H9 (cell line): ENCODE measurements at regions not wholly inside any gene's neighbourhood (a gene's known extent, or its start where the extent isn't known, plus 50 kb on each side); places are given as distances from the start of the nearest gene placed in this dataset.

ENCODE experiments used
- DNase-seq: peaks from one replicate; pipeline ENCODE4 v3.0.0-alpha.2; 2017
- H2AFZ ChIP-seq: one replicate; pipeline ENCODE4 v1.6.1; 2013; ENCODE audit warnings: mild to moderate bottlenecking, low read length, control low read depth, moderate library complexity
- H2AK5ac ChIP-seq: 2 replicates; pipeline ENCODE4 v1.6.1; 2013; ENCODE audit warnings: low read length, control low read depth, mixed read lengths; ENCODE audit not compliant: insufficient read length
- H2BK120ac ChIP-seq: one replicate; pipeline ENCODE4 v1.6.1; 2013; ENCODE audit warnings: low read depth, mild to moderate bottlenecking, low read length, control low read depth, inconsistent platforms; ENCODE audit not compliant: poor library complexity, severe bottlenecking
- H2BK12ac ChIP-seq: 2 replicates; pipeline ENCODE4 v1.6.1; 2013; ENCODE audit warnings: low read length, control low read depth, mixed read lengths, low read depth; ENCODE audit not compliant: insufficient read length
- H2BK15ac ChIP-seq: 2 replicates; pipeline ENCODE4 v1.6.1; 2013; ENCODE audit warnings: low read depth, low read length, control low read depth
- H2BK20ac ChIP-seq: one replicate; pipeline ENCODE4 v1.6.1; 2013; ENCODE audit warnings: low read depth, mild to moderate bottlenecking, low read length, control low read depth, inconsistent platforms; ENCODE audit not compliant: poor library complexity, severe bottlenecking
- H2BK5ac ChIP-seq: 2 replicates; pipeline ENCODE4 v1.6.1; 2013; ENCODE audit warnings: low read length, control low read depth, mixed read lengths; ENCODE audit not compliant: insufficient read length
- H3K14ac ChIP-seq: 2 replicates; pipeline ENCODE4 v1.6.1; 2013; ENCODE audit warnings: low read length, control low read depth; ENCODE audit not compliant: insufficient read depth
- H3K18ac ChIP-seq: 2 replicates; pipeline ENCODE4 v1.6.1; 2013; ENCODE audit warnings: low read depth, mild to moderate bottlenecking, mixed read lengths, low read length, control low read depth; ENCODE audit not compliant: insufficient read length
- H3K23ac ChIP-seq: 2 replicates; pipeline ENCODE4 v1.6.1; 2013; ENCODE audit warnings: low read length, control low read depth, mixed read lengths, low read depth; ENCODE audit not compliant: insufficient read length
- H3K23me2 ChIP-seq: 2 replicates; pipeline ENCODE4 v1.6.1; 2013; ENCODE audit warnings: low read depth, mild to moderate bottlenecking, mixed read lengths, low read length, control low read depth; ENCODE audit not compliant: insufficient read length, poor library complexity, severe bottlenecking
- H3K27ac ChIP-seq: 2 replicates; pipeline ENCODE4 v1.5.1; 2013; ENCODE audit warnings: low read length, control low read depth, mixed read lengths, low read depth; ENCODE audit not compliant: insufficient read length
- H3K27me3 ChIP-seq: 2 replicates; pipeline ENCODE4 v1.6.1; 2013; ENCODE audit warnings: low read length, control low read depth, inconsistent platforms; ENCODE audit not compliant: insufficient read depth
- H3K4ac ChIP-seq: 2 replicates; pipeline ENCODE4 v1.6.1; 2013; ENCODE audit warnings: low read depth, mild to moderate bottlenecking, control low read depth, inconsistent platforms, low read length, moderate library complexity
- H3K4me1 ChIP-seq: 2 replicates; pipeline ENCODE4 v1.6.1; 2013; ENCODE audit warnings: low read length, control low read depth, inconsistent platforms; ENCODE audit not compliant: insufficient read depth
- H3K4me2 ChIP-seq: 2 replicates; pipeline ENCODE4 v1.6.1; 2013; ENCODE audit warnings: low read length, control low read depth, mixed read lengths; ENCODE audit not compliant: insufficient read length, insufficient read depth
- H3K56ac ChIP-seq: 2 replicates; pipeline ENCODE4 v1.6.1; 2013; ENCODE audit warnings: low read depth, mild to moderate bottlenecking, mixed read lengths, low read length, control low read depth; ENCODE audit not compliant: insufficient read length
- H3K79me1 ChIP-seq: 2 replicates; pipeline ENCODE4 v1.6.1; 2013; ENCODE audit warnings: low read depth, mild to moderate bottlenecking, moderate library complexity, low read length, control low read depth, inconsistent platforms; ENCODE audit not compliant: insufficient read depth, poor library complexity, severe bottlenecking
- H3K79me2 ChIP-seq: 2 replicates; pipeline ENCODE4 v1.6.1; 2013; ENCODE audit warnings: low read length, control low read depth, inconsistent platforms; ENCODE audit not compliant: insufficient read depth
- H3K9ac ChIP-seq: 2 replicates; pipeline ENCODE4 v1.6.1; 2013; ENCODE audit warnings: low read length, control low read depth, mixed read lengths; ENCODE audit not compliant: insufficient read length; ENCODE audit errors: extremely low read depth
- H3K9me3 ChIP-seq: one replicate; pipeline ENCODE4 v1.6.1; 2013; ENCODE audit warnings: low read depth, low read length, inconsistent platforms; ENCODE audit not compliant: control insufficient read depth
- H3T11ph ChIP-seq: one replicate; pipeline ENCODE4 v1.6.1; 2013; ENCODE audit warnings: mild to moderate bottlenecking, low read length, control low read depth, inconsistent platforms
- H4K20me1 ChIP-seq: one replicate; pipeline ENCODE4 v1.6.1; 2013; ENCODE audit not compliant: control insufficient read depth, insufficient read length, insufficient read depth
- H4K5ac ChIP-seq: 2 replicates; pipeline ENCODE4 v1.6.1; 2013; ENCODE audit warnings: low read depth, mild to moderate bottlenecking, mixed read lengths, low read length, control low read depth; ENCODE audit not compliant: insufficient read length
- H4K8ac ChIP-seq: replicated peaks from 2 replicates; pipeline ENCODE4 v1.6.1; 2013; ENCODE audit warnings: low read length, control low read depth, mixed read lengths, low read depth; ENCODE audit not compliant: insufficient read length
- H4K91ac ChIP-seq: 2 replicates; pipeline ENCODE4 v1.6.1; 2013; ENCODE audit warnings: low read depth, mild to moderate bottlenecking, moderate library complexity, mixed read lengths, low read length, control low read depth; ENCODE audit not compliant: insufficient read length
- H3K27ac Mint-ChIP-seq, 3 experiments: 2 replicates in 2 of 3; 3 replicates in 1 of 3; pipeline ENCODE4 v1.8.0; 2020 to 2021; ENCODE audit warnings: mixed read lengths in 3 of 3, mild to moderate bottlenecking in 1 of 3, moderate library complexity in 1 of 3
- H3K27me3 Mint-ChIP-seq: 2 replicates; pipeline ENCODE4 v1.8.0; 2021; ENCODE audit warnings: low read depth, mild to moderate bottlenecking, moderate library complexity, mixed read lengths
- H3K36me3 Mint-ChIP-seq, 3 experiments: 2 replicates in 2 of 3; 3 replicates in 1 of 3; pipeline ENCODE4 v1.8.0; 2020 to 2021; ENCODE audit warnings: low read depth in 3 of 3, mixed read lengths in 3 of 3; ENCODE audit not compliant: insufficient read depth in 1 of 3
- H3K4me1 Mint-ChIP-seq, 2 experiments: 2 replicates each; pipeline ENCODE4 v1.8.0; 2020; ENCODE audit warnings: mixed read lengths in 2 of 2
- H3K4me3 Mint-ChIP-seq, 2 experiments: 2 replicates in 1 of 2; 3 replicates in 1 of 2; pipeline ENCODE4 v1.8.0; 2020 to 2021; ENCODE audit warnings: mild to moderate bottlenecking in 2 of 2, mixed read lengths in 2 of 2, moderate library complexity in 1 of 2
- H3K9me3 Mint-ChIP-seq, 2 experiments: 2 replicates in 1 of 2; 3 replicates in 1 of 2; pipeline ENCODE4 v1.8.0; 2020; ENCODE audit warnings: mild to moderate bottlenecking in 2 of 2, mixed read lengths in 2 of 2, moderate library complexity in 1 of 2
- CTCF ChIP-seq: fragments of 200-600 bp; sonication (generic); conservative IDR thresholded peaks from 3 replicates; pipeline ENCODE4 v1.8.0; 2021; ENCODE audit warnings: antibody characterized with exemption, mild to moderate bottlenecking
- WGBS: extraction: QIAGEN DNeasy Blood & Tissue Kit; methylation state at CpG from one replicate; pipeline ENCODE4 v1.1.7; 2013; ENCODE audit warnings: missing lambda C conversion rate, low lambda C conversion rate, mixed read lengths; ENCODE audit not compliant: insufficient read length; ENCODE audit errors: extremely low coverage; 5-methylcytosine and 5-hydroxymethylcytosine counted together

GRCh38 chr9:22813529-22813928, 366.9 kb downstream of the DMRTA1 start:
- no peak overlapping the region for H3K4me3 Mint-ChIP-seq
- peak; percentile 66 for TF ChIP-seq CTCF
- no peaks in the 10 kb centered on the region for H3K23me2 ChIP-seq
- H2BK15ac ChIP-seq = no peak overlapping the region
- H3K27me3 ChIP-seq = no peaks in the 10 kb centered on the region
- H3K9me3 ChIP-seq = no peaks in the 10 kb centered on the region
- no peaks in the 10 kb centered on the region for H3K79me2 ChIP-seq
- no peaks in the 10 kb centered on the region for H3K4me1 Mint-ChIP-seq
- no peak overlapping the region for H3K56ac ChIP-seq
- H3K9me3 Mint-ChIP-seq = no peaks in the 10 kb centered on the region
- H4K91ac ChIP-seq = no peak overlapping the region
- no peak overlapping the region for H3K9ac ChIP-seq
- H3T11ph ChIP-seq = no peak overlapping the region
- H3K27me3 Mint-ChIP-seq = no peaks in the 10 kb centered on the region
- H3K79me1 ChIP-seq = no peaks in the 10 kb centered on the region
- no peak overlapping the region for H2BK120ac ChIP-seq
- no peaks in the 10 kb centered on the region for H3K4me1 ChIP-seq
- no peak overlapping the region for H3K4ac ChIP-seq
- H4K20me1 ChIP-seq = no peaks in the 10 kb centered on the region
- no peak for DNase-seq
- no peak overlapping the region for H3K27ac Mint-ChIP-seq
- H3K36me3 Mint-ChIP-seq = no peaks in the 10 kb centered on the region
- H2BK20ac ChIP-seq = no peak overlapping the region
- no peak overlapping the region for H3K14ac ChIP-seq
- H3K18ac ChIP-seq = no peak overlapping the region
- no peak overlapping the region for H4K8ac ChIP-seq
- WGBS = no CpG with 5 or more reads among the region's 2 CpGs
- H2AFZ ChIP-seq = no peak overlapping the region
- no peak overlapping the region for H3K27ac ChIP-seq
- no peak overlapping the region for H2BK12ac ChIP-seq
- H3K4me2 ChIP-seq = no peak overlapping the region
- H4K5ac ChIP-seq = no peak overlapping the region
- no peak overlapping the region for H2BK5ac ChIP-seq
- H3K23ac ChIP-seq = no peak overlapping the region
- no peak overlapping the region for H2AK5ac ChIP-seq
